ENCODE measurements at regions not wholly inside any gene's neighbourhood (a gene's known extent, or its start where the extent isn't known, plus 50 kb on each side); places are given as distances from the start of the nearest gene placed in this dataset.

DNA sequence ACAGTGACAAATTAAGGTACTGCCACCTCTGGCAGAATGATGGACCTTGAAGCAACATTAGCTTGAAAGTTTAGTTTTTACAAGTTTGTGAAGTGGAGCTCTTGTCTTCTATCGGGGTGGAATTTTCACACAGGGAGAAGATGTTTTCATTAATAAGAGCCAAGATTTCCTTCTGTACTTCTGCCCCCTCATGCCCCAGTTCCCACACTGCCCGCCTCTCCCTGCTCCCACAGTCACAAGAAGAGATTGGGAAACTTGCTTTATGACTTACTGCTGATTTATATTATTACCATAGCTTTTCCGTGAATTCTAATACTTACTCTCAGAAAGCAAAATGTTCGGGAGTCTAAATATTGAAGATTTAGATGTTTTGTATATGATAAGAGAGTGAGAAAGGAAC, 539.8 kb upstream of the ARX start:
- DNase-seq: no peak
- peaks cover 1% of the 10 kb centered on the region for H3K9me3 Mint-ChIP-seq
- H3K27me3 Mint-ChIP-seq (ENCODE audit: low read depth): no peaks in the 10 kb centered on the region
- H3K4me1 Mint-ChIP-seq (ENCODE audit: low read depth): no peaks in the 10 kb centered on the region
- CTCF ChIA-PET: no interaction called here
- H3K4me3 Mint-ChIP-seq: no peak overlapping the region
- intact Hi-C loops (cut with micrococcal nuclease): no loop called here
- no peak overlapping the region for H3K27ac Mint-ChIP-seq
- no peaks in the 10 kb centered on the region for H3K36me3 Mint-ChIP-seq (ENCODE audit: low read depth)

DNA sequence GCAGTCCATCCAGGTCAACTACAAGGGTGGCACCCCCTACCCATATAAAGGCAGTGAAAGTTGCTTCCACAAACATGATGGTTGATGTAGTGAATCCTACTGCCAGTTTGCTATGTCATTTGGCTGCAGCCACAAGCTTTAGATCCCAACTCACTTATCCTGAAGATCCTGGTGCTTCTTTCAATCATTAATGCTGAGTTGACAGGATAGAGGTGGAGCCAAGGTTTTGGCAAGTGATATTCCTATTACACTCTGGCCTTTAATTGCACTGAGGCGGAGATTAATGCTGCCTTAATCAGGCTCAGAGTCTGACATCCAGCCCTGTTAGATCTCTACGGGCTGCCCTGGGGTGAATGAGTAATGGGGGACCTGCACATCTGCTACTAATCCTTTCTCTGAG, 542.4 kb upstream of the ARX start:
- H3K9me3 Mint-ChIP-seq: no peaks in the 10 kb centered on the region
- intact Hi-C loops (cut with micrococcal nuclease): no loop called here
- H3K4me3 Mint-ChIP-seq: no peak overlapping the region
- no peak for DNase-seq
- H3K36me3 Mint-ChIP-seq (ENCODE audit: low read depth): no peaks in the 10 kb centered on the region
- H3K4me1 Mint-ChIP-seq (ENCODE audit: low read depth): no peaks in the 10 kb centered on the region
- CTCF ChIA-PET: no interaction called here
- H3K27me3 Mint-ChIP-seq (ENCODE audit: low read depth): no peaks in the 10 kb centered on the region
- H3K27ac Mint-ChIP-seq: no peak overlapping the region

- no peaks in the 10 kb centered on the region for H3K4me1 Mint-ChIP-seq (ENCODE audit: low read depth)
- H3K4me3 Mint-ChIP-seq: no peak overlapping the region
- no peak overlapping the region for H3K27ac Mint-ChIP-seq
- no peaks in the 10 kb centered on the region for H3K27me3 Mint-ChIP-seq (ENCODE audit: low read depth)
- CTCF ChIA-PET: no interaction called here
- intact Hi-C loops (cut with micrococcal nuclease): no loop called here
- no peak for DNase-seq
- no peaks in the 10 kb centered on the region for H3K9me3 Mint-ChIP-seq
- H3K36me3 Mint-ChIP-seq (ENCODE audit: low read depth): no peaks in the 10 kb centered on the region
Observed at GRCh38 chrX:25561190-25561589, 545.4 kb upstream of the ARX start.

DNA sequence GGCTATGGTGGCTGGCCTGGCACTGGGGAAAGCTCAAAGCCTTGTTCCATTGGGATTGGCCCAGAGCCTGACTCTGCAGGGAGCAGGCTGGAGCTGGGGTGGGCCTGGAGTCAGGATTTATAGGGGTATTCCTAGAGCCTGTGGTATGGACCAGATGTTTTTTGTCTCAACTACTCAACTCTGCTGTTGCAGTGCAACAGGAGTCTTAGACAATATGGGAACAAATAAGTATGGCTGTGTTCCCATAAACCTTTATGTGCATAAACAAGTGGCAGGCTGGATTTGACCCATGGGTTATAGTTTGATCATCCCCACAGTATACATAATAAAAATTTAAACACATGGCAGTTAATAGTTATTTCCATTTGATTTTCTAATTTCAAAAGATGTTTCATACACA, 557.9 kb upstream of the ARX start:
- no peak for DNase-seq
- Mint-ChIP-seq H3K9me3 (peaks cover 2% of the 10 kb centered on the region), H3K27me3 (ENCODE audit: low read depth) (no peaks in the 10 kb centered on the region), H3K4me1 (ENCODE audit: low read depth) (no peaks in the 10 kb centered on the region), H3K4me3 (no peak overlapping the region), H3K27ac (no peak overlapping the region), H3K36me3 (ENCODE audit: low read depth) (no peaks in the 10 kb centered on the region)
- CTCF ChIA-PET: no interaction called here
- intact Hi-C loops (cut with micrococcal nuclease): no loop called here

- Mint-ChIP-seq H3K9me3 (peaks cover 3% of the 10 kb centered on the region), H3K36me3 (ENCODE audit: low read depth) (no peaks in the 10 kb centered on the region), H3K4me1 (ENCODE audit: low read depth) (no peaks in the 10 kb centered on the region), H3K4me3 (no peak overlapping the region), H3K27ac (no peak overlapping the region), H3K27me3 (ENCODE audit: low read depth) (no peaks in the 10 kb centered on the region)
- CTCF ChIA-PET: no interaction called here
- intact Hi-C loops (cut with micrococcal nuclease): no loop called here
- DNase-seq: no peak
Observed at GRCh38 chrX:25596921-25597320, 541.2 kb upstream of the MAGEB18 start.

DNA sequence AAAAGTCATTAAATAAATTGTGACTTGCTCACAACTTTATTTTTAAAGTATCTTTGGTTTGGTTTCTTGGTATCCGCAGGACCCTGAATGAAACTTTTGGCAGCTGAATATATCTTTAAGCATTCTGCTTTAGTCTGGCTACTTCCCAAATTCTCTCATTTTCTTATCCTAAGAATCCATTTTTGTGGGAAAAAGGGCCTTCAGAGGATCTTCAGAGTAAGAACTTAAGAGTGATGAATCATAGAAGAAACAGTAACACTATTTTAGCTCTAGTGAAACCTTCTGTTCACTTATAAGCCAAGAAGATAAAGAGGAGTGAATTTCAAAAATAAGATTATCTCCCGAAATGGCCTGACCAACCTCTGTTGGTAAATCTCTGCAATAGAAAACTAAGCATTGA, 540.6 kb upstream of the MAGEB18 start:
- no peak overlapping the region for H3K27ac Mint-ChIP-seq
- intact Hi-C loops (cut with micrococcal nuclease): no loop called here
- peaks cover 3% of the 10 kb centered on the region for H3K9me3 Mint-ChIP-seq
- no peaks in the 10 kb centered on the region for H3K27me3 Mint-ChIP-seq (ENCODE audit: low read depth)
- H3K36me3 Mint-ChIP-seq (ENCODE audit: low read depth): no peaks in the 10 kb centered on the region
- CTCF ChIA-PET: no interaction called here
- no peak overlapping the region for H3K4me3 Mint-ChIP-seq
- H3K4me1 Mint-ChIP-seq (ENCODE audit: low read depth): no peaks in the 10 kb centered on the region
- no peak for DNase-seq

DNA sequence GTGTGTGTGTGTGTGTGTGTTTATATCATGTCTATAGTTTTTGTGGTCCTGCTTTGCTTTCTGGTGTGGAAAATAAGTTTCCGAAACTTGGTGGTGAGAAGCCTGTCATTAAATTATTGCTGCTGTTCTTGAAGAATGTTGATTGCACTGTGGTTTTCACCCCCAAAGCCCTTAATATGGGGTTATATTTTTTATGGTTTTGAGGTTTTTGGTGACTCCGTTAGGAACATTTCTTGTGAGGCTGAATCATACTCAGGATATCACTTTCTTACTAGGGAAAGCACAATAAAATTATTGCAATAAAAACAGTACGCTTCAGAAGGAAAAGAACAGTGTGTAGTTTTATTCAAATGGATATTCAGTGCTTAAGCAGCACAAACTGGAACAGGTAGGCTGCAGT, 539.1 kb upstream of the MAGEB18 start:
- peaks cover 1% of the 10 kb centered on the region for H3K9me3 Mint-ChIP-seq
- H3K27ac Mint-ChIP-seq: no peak overlapping the region

DNA sequence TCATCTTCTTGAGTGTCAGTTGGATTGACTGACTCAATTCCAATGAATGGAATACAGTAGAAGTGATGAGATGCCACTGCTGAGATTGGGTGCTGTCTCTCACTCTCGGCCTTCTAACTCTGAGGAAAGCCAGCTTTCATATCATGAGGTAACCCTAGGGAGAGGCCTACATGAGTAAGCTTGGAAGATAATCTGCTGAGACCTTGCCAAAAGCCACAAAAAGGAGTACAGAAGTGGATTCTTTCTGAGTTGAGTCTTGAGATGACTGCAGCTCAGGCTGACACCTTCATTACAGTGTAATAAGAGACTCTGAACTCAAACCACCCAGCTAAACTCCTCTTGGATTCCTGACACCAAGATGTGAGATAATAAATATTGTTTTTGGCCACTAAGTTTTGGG, 537.4 kb upstream of the MAGEB18 start:
- Mint-ChIP-seq H3K27me3 (ENCODE audit: low read depth) (no peaks in the 10 kb centered on the region), H3K4me1 (ENCODE audit: low read depth) (no peaks in the 10 kb centered on the region), H3K27ac (no peak overlapping the region), H3K4me3 (no peak overlapping the region), H3K9me3 (peaks cover 1% of the 10 kb centered on the region), H3K36me3 (ENCODE audit: low read depth) (no peaks in the 10 kb centered on the region)
- CTCF ChIA-PET: no interaction called here
- no peak for DNase-seq
- intact Hi-C loops (cut with micrococcal nuclease): no loop called here

More for the DNA sequence above, 539.1 kb upstream of the MAGEB18 start:
- DNase-seq: no peak
- no peaks in the 10 kb centered on the region for H3K27me3 Mint-ChIP-seq (ENCODE audit: low read depth)
- intact Hi-C loops (cut with micrococcal nuclease): no loop called here
- CTCF ChIA-PET: no interaction called here
- H3K4me3 Mint-ChIP-seq: no peak overlapping the region
- H3K36me3 Mint-ChIP-seq (ENCODE audit: low read depth): no peaks in the 10 kb centered on the region
- no peaks in the 10 kb centered on the region for H3K4me1 Mint-ChIP-seq (ENCODE audit: low read depth)

DNA sequence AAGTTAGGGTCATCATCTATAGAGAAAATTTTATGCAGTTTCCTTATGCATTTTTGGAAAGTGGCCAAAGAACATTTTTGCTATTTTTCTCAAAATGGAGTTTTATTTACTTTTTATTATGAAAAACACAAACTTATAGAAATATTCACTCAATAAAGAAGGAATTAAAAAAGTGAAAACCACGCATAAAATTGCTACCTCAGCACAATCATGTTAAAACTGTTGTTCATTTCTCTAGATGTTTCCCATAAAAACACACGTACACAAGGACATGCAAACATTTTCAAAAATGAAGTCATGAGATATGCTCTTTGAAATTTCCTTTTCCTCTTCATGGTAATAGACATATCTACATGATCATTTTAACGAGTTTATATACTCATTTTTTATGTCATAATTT, 536.8 kb upstream of the MAGEB18 start:
- Mint-ChIP-seq H3K4me3 (no peak overlapping the region), H3K9me3 (peaks cover 1% of the 10 kb centered on the region), H3K4me1 (ENCODE audit: low read depth) (no peaks in the 10 kb centered on the region), H3K27ac (no peak overlapping the region), H3K36me3 (ENCODE audit: low read depth) (no peaks in the 10 kb centered on the region), H3K27me3 (ENCODE audit: low read depth) (no peaks in the 10 kb centered on the region)
- intact Hi-C loops (cut with micrococcal nuclease): no loop called here
- CTCF ChIA-PET: interaction anchor here (0.5 kb wide), 1 partner anchor 1191 kb away, joined by 3 read pairs; no protein-coding TSS in a partner anchor
- no peak for DNase-seq

DNA sequence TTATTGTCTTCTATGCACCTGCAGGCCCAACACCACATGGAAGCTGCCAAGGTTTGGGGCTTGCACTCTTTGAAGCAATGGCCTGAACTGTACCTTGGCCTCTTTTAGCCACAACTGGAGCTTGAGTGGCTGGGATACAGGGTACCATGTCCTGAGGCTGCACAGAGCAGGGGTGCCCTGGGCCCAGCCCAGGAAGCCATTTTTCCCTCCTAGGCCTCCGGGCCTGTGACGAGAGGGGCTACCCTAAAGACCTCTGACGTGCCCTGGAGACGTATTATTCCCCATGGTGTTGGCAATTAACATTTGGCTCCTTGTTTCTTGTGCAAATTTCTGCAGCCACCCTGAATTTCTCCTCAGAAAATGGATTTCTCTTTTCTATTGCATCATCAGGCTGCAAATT, 519.9 kb upstream of the MAGEB18 start:
- no peak overlapping the region for H3K4me3 Mint-ChIP-seq
- no peak overlapping the region for H3K27ac Mint-ChIP-seq
- no peaks in the 10 kb centered on the region for H3K4me1 Mint-ChIP-seq (ENCODE audit: low read depth)
- no peaks in the 10 kb centered on the region for H3K27me3 Mint-ChIP-seq (ENCODE audit: low read depth)
- no peaks in the 10 kb centered on the region for H3K9me3 Mint-ChIP-seq
- intact Hi-C loops (cut with micrococcal nuclease): no loop called here
- no peak for DNase-seq
- H3K36me3 Mint-ChIP-seq (ENCODE audit: low read depth): no peaks in the 10 kb centered on the region
- CTCF ChIA-PET: no interaction called here

GRCh38 chrX:25640276-25640675, 497.9 kb upstream of the MAGEB18 start:
- H3K36me3 Mint-ChIP-seq (ENCODE audit: low read depth): no peaks in the 10 kb centered on the region
- H3K9me3 Mint-ChIP-seq: peaks cover 2% of the 10 kb centered on the region
- DNase-seq: no peak
- no peaks in the 10 kb centered on the region for H3K4me1 Mint-ChIP-seq (ENCODE audit: low read depth)
- no peak overlapping the region for H3K27ac Mint-ChIP-seq
- CTCF ChIA-PET: no interaction called here
- intact Hi-C loops (cut with micrococcal nuclease): no loop called here
- H3K27me3 Mint-ChIP-seq (ENCODE audit: low read depth): no peaks in the 10 kb centered on the region
- H3K4me3 Mint-ChIP-seq: no peak overlapping the region

GRCh38 chrX:25646156-25646555, 492.0 kb upstream of the MAGEB18 start:
- Mint-ChIP-seq H3K9me3 (peaks cover 2% of the 10 kb centered on the region), H3K4me3 (no peak overlapping the region), H3K27me3 (ENCODE audit: low read depth) (no peaks in the 10 kb centered on the region), H3K36me3 (ENCODE audit: low read depth) (no peaks in the 10 kb centered on the region), H3K27ac (no peak overlapping the region), H3K4me1 (ENCODE audit: low read depth) (no peaks in the 10 kb centered on the region)
- intact Hi-C loops (cut with micrococcal nuclease): no loop called here
- no peak for DNase-seq
- CTCF ChIA-PET: no interaction called here

- no peaks in the 10 kb centered on the region for H3K9me3 Mint-ChIP-seq
- no peak for DNase-seq
- no peaks in the 10 kb centered on the region for H3K27me3 Mint-ChIP-seq (ENCODE audit: low read depth)
- no peak overlapping the region for H3K4me3 Mint-ChIP-seq
- intact Hi-C loops (cut with micrococcal nuclease): no loop called here
- CTCF ChIA-PET: no interaction called here
- H3K4me1 Mint-ChIP-seq (ENCODE audit: low read depth): no peaks in the 10 kb centered on the region
- no peaks in the 10 kb centered on the region for H3K36me3 Mint-ChIP-seq (ENCODE audit: low read depth)
- no peak overlapping the region for H3K27ac Mint-ChIP-seq
Observed at GRCh38 chrX:25648790-25649189, 489.4 kb upstream of the MAGEB18 start.

DNA sequence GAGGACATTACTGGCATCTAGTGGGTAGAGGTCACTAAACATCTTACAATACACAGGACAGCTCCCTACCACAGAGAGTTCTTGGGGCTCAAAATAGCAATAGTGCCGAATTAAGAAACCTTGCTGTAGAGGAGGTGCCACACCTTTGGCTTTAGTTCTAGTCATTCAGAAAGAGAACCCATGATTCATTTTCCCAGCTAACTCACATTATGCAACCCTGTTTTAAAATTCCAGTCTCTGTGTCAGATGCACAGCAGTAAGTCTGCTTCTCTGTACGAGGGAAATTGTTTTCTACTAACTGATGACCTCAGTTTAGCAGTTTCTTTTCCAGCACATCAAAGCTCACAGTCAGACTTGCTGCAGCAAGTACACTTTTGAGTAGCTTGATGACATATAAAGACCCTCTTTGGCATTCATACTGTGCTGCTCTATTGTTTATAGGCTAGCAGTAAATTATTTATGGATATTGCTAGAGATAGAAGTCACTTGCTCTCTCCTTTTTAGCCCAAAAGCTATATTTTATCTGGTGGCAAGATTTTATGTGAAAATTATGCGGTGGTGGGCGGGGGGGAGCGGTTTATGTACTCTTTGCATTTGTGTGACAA, 487.8 kb upstream of the MAGEB18 start:
- CTCF ChIA-PET: no interaction called here
- no peak for DNase-seq
- no peaks in the 10 kb centered on the region for H3K27me3 Mint-ChIP-seq (ENCODE audit: low read depth)
- intact Hi-C loops (cut with micrococcal nuclease): no loop called here
- no peak overlapping the region for H3K27ac Mint-ChIP-seq
- H3K4me1 Mint-ChIP-seq (ENCODE audit: low read depth): no peaks in the 10 kb centered on the region
- H3K9me3 Mint-ChIP-seq: no peaks in the 10 kb centered on the region
- no peak overlapping the region for H3K4me3 Mint-ChIP-seq
- no peaks in the 10 kb centered on the region for H3K36me3 Mint-ChIP-seq (ENCODE audit: low read depth)

Measured in activated naive CD4-positive, alpha-beta T cell treated with anti-CD3 and anti-CD28 coated beads for 36 hours (primary cell).